Natural killer cell (primary cell): ENCODE measurements at regions not wholly inside any gene's neighbourhood (a gene's known extent, or its start where the extent isn't known, plus 50 kb on each side); places are given as distances from the start of the nearest gene placed in this dataset.

Source experiments
- ATAC-seq, 3 donors: fragments of 150-1000 bp in 2 of 3; fragments of 200-7000 bp in 1 of 3; cut with Tn5 transposase; 1 replicate in 1 of 3; 2 replicates in 2 of 3; pipeline ENCODE4 v1.10.0; 2021; ENCODE audit warnings: mild to moderate bottlenecking in 2 of 3, moderate library complexity in 2 of 3
- DNase-seq, 2 donors: peaks; one replicate each; pipeline versions ENCODE4 v3.0.0 to v3.0.0-alpha.2; 2013 to 2021; ENCODE audit warnings: mixed read lengths in 1 of 2
- H3K27ac ChIP-seq: one replicate; pipeline ENCODE4 v1.5.1; 2013; ENCODE audit warnings: mild to moderate bottlenecking, low read length
- H3K27me3 ChIP-seq: one replicate; pipeline ENCODE4 v1.6.1; 2013; ENCODE audit warnings: low read length; ENCODE audit not compliant: control insufficient read depth, insufficient read depth
- H3K36me3 ChIP-seq: one replicate; pipeline ENCODE4 v1.6.1; 2013; ENCODE audit warnings: low read length; ENCODE audit not compliant: control insufficient read depth, insufficient read depth
- H3K4me1 ChIP-seq: one replicate; pipeline ENCODE4 v1.6.1; 2013; ENCODE audit warnings: low read length; ENCODE audit not compliant: control insufficient read depth, insufficient read depth
- H3K4me3 ChIP-seq: one replicate; pipeline ENCODE4 v1.5.1; 2013; ENCODE audit warnings: low read length
- H3K9me3 ChIP-seq: one replicate; pipeline ENCODE4 v1.6.1; 2013; ENCODE audit warnings: low read length; ENCODE audit not compliant: control insufficient read depth, insufficient read depth
- H3K27ac Mint-ChIP-seq, 2 donors: one replicate each; pipeline ENCODE4 v1.8.0; 2022; ENCODE audit warnings: mild to moderate bottlenecking in 2 of 2, mixed read lengths in 2 of 2, moderate library complexity in 1 of 2
- H3K27me3 Mint-ChIP-seq, 2 donors: one replicate each; pipeline ENCODE4 v1.8.0; 2022; ENCODE audit warnings: low read depth in 2 of 2, mixed read lengths in 2 of 2
- H3K36me3 Mint-ChIP-seq: one replicate; pipeline ENCODE4 v1.8.0; 2022; ENCODE audit warnings: mixed read lengths
- H3K4me1 Mint-ChIP-seq, 2 donors: one replicate each; pipeline ENCODE4 v1.8.0; 2022; ENCODE audit warnings: mixed read lengths in 2 of 2
- H3K4me3 Mint-ChIP-seq: one replicate; pipeline ENCODE4 v1.8.0; 2022; ENCODE audit warnings: mild to moderate bottlenecking, moderate library complexity, mixed read lengths
- H3K9me3 Mint-ChIP-seq, 2 donors: one replicate each; pipeline ENCODE4 v1.8.0; 2022; ENCODE audit warnings: mixed read lengths in 2 of 2
- WGBS: methylation state at CpG from one replicate; pipeline ENCODE4 v1.1.7; 2013; ENCODE audit warnings: missing lambda C conversion rate; ENCODE audit not compliant: insufficient coverage; 5-methylcytosine and 5-hydroxymethylcytosine counted together
- intact Hi-C: fragments of 100-400 bp; cut with micrococcal nuclease; formaldehyde crosslinking; loops from one replicate; pipeline ENCODE4 v1.14.2; 2022
- TF ChIP-seq, protein P1 (sequence below): fragments of 200-600 bp; IDR thresholded peaks from one replicate; pipeline ENCODE4 v1.8.0; 2022; ENCODE audit warnings: antibody characterized with exemption

DNA sequence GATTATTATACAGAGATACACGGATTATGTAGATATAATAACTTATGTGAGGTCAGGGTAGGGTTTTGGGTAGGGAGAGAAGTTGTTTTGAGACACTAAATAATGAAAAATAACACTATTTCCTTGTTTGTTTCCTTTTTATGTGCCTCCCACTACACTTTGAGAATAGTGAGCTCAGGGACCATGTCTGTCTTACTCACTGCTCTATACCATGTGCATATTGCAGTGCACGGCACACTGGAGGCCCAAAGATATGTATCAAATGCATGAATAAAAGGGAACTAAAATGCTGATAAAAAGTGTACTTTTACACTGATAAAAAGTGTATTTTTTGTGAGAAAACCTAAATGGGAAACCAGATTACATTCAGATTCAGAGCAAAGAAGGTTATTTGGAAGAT is 151.4 kb upstream of the NABP1 start:
- Histone ChIP-seq H3K4me1 (no peaks in the 10 kb centered on the region), H3K4me3 (no peak overlapping the region), H3K27me3 (no peaks in the 10 kb centered on the region), H3K9me3 (no peaks in the 10 kb centered on the region), H3K27ac (no peak overlapping the region), H3K36me3 (no peaks in the 10 kb centered on the region)
- Mint-ChIP-seq H3K27me3 (no peaks in the 10 kb centered on the region), H3K36me3 (no peaks in the 10 kb centered on the region), H3K27ac (no peak overlapping the region), H3K4me3 (no peak overlapping the region), H3K4me1 (peaks cover 5 to 6% of the 10 kb centered on the region in 2 donors), H3K9me3 (no peaks in the 10 kb centered on the region)
- 88% methylated on average over 1 of the region's 2 CpGs for WGBS
- ATAC-seq (no peak), DNase-seq (no peak)
- TF ChIP-seq, protein P1, sequence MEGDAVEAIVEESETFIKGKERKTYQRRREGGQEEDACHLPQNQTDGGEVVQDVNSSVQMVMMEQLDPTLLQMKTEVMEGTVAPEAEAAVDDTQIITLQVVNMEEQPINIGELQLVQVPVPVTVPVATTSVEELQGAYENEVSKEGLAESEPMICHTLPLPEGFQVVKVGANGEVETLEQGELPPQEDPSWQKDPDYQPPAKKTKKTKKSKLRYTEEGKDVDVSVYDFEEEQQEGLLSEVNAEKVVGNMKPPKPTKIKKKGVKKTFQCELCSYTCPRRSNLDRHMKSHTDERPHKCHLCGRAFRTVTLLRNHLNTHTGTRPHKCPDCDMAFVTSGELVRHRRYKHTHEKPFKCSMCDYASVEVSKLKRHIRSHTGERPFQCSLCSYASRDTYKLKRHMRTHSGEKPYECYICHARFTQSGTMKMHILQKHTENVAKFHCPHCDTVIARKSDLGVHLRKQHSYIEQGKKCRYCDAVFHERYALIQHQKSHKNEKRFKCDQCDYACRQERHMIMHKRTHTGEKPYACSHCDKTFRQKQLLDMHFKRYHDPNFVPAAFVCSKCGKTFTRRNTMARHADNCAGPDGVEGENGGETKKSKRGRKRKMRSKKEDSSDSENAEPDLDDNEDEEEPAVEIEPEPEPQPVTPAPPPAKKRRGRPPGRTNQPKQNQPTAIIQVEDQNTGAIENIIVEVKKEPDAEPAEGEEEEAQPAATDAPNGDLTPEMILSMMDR, result no peak
- intact Hi-C loops, result no loop called here

DNA sequence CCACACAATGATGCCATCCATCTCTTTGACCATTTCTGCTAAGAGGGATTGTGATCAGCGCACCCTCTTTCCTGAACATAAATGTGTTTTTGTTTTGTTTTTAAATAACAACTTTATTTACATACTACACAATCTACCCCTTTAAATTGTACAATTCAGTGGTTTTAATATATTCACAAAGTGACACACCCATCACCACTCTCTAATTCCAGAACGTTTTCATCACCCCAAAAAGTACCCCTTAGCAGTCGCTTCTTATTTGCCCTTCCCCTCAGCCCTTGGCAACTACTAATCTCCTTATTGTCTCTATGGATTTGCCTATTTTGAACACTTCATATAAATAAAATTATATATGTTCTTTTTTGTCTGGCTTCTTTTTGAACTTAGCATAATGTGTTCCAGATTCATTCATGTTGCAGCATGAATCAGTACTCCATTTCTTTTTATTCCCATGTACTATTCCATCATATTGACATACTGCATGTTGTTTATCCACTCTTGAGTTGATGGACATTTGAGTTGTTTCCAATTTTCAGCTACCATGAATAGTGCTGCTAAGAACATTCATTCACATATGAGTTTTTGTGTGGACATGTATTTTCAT is 150.9 kb upstream of the NABP1 start:
- Mint-ChIP-seq H3K27me3 (no peaks in the 10 kb centered on the region), H3K27ac (no peak overlapping the region), H3K9me3 (no peaks in the 10 kb centered on the region), H3K36me3 (no peaks in the 10 kb centered on the region), H3K4me1 (peaks cover 5 to 6% of the 10 kb centered on the region in 2 donors), H3K4me3 (no peak overlapping the region)
- H3K4me1 ChIP-seq, result no peaks in the 10 kb centered on the region
- TF ChIP-seq, protein P1, result no peak
- 87% methylated on average over 2 of the region's 3 CpGs for WGBS
- no peaks in the 10 kb centered on the region for H3K36me3 ChIP-seq
- H3K27ac ChIP-seq, result no peak overlapping the region
- no peak overlapping the region for H3K4me3 ChIP-seq
- no peaks in the 10 kb centered on the region for H3K27me3 ChIP-seq
- intact Hi-C loops, result no loop called here
- DNase-seq (no peak), ATAC-seq (no peak)
- H3K9me3 ChIP-seq, result no peaks in the 10 kb centered on the region

DNA sequence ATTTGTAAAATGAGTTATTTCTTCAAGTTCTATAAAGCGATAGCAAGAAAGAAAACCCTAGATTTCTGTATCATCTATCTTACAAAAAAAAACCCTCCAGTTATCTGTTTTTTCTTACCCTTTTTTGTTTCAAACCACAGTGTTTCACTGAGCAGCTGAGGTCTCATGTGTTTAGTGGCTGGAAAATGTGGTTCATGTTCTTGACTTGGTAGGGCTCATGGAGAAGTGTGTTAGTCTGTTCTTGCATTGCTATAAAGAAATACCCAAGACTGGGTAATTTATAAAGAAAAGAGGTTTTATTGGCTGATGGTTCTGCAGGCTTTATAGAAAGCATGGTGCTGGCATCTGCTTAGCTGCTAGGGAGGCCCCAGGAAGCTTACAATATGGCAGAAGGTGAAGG is 147.3 kb upstream of the NABP1 start:
- no peaks in the 10 kb centered on the region for H3K36me3 Mint-ChIP-seq
- TF ChIP-seq, protein P1, result no peak
- WGBS, result no CpG with 5 or more reads among the region's 1 CpG
- Histone ChIP-seq H3K27me3 (no peaks in the 10 kb centered on the region), H3K36me3 (no peaks in the 10 kb centered on the region), H3K27ac (no peak overlapping the region), H3K4me3 (no peak overlapping the region), H3K9me3 (no peaks in the 10 kb centered on the region), H3K4me1 (no peaks in the 10 kb centered on the region)
- ATAC-seq (peak in 1 of 3 donors; percentile 30), DNase-seq (no peak)
- H3K27ac Mint-ChIP-seq, result no peak overlapping the region
- H3K9me3 Mint-ChIP-seq, result no peaks in the 10 kb centered on the region
- intact Hi-C loops, result no loop called here
- H3K27me3 Mint-ChIP-seq, result peaks cover 0 to 4% of the 10 kb centered on the region in 2 donors
- no peak overlapping the region for H3K4me3 Mint-ChIP-seq
- H3K4me1 Mint-ChIP-seq, result peaks cover 5 to 6% of the 10 kb centered on the region in 2 donors

DNA sequence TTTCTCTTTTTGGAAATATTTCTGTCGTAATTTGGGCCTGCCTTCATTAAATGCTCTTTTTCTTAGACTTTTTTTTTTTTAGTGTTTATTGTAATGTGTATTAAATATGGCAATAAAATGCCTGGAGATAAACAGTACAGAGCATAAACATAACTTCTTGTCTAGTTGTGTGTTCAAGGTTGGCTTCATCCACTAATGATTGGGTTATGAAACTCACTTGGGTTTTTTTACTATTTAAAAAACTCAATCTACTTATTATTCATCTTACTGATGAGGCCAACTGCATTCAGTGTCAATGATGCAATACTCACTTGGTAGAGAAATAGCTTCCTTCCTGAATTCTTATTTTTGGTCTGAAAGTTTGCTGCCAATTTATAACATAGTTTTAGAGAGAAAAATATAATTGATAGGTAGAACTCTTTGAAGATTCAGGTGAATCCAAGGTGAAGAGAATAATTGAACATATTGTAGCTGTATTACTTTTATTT is 144.2 kb upstream of the NABP1 start:
- Mint-ChIP-seq H3K4me1 (peaks cover 5 to 6% of the 10 kb centered on the region in 2 donors), H3K27me3 (peaks cover 0 to 7% of the 10 kb centered on the region in 2 donors)
- no CpG with 5 or more reads among the region's 1 CpG for WGBS

More for the DNA sequence above, 144.2 kb upstream of the NABP1 start:
- TF ChIP-seq, protein P1, result no peak
- Mint-ChIP-seq H3K36me3 (no peaks in the 10 kb centered on the region), H3K9me3 (no peaks in the 10 kb centered on the region), H3K27ac (no peak overlapping the region), H3K4me3 (no peak overlapping the region)
- Histone ChIP-seq H3K4me3 (no peak overlapping the region), H3K36me3 (no peaks in the 10 kb centered on the region), H3K27ac (no peak overlapping the region), H3K27me3 (no peaks in the 10 kb centered on the region), H3K9me3 (no peaks in the 10 kb centered on the region), H3K4me1 (no peaks in the 10 kb centered on the region)
- ATAC-seq, result no peak
- intact Hi-C loops, result no loop called here
- DNase-seq, result no peak
